ENCODE measurements at regions not wholly inside any gene's neighbourhood (a gene's known extent, or its start where the extent isn't known, plus 50 kb on each side); places are given as distances from the start of the nearest gene placed in this dataset.

DNA sequence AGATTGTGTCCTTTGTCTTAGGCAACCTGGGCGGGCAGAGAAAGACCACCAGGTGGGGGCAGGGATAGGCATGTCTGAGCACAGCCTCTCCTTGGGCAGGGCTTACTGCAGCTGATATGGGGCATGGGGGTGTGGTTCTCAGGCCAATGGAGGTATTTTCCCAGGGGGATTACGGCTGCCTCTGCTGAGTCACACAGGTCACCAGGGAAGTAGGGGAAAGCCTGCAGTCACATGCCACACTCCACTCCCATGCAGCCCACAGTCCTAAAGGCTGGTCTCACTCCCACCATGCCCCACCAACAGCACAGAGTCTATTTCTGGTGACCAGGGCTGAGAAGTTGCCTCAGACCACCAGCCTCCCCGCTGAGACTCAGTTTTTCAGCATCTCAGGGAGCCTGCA lies 466.4 kb downstream of the DIPK2A start:
- in situ Hi-C loops (cut with HindIII; ENCODE audit: low pct_unique_long_range_greater_than_20kb, low sequenced_read_pairs), result no loop called here
- DNase-seq (ENCODE audit: low read depth in 1 of 2, low spot score in 1 of 2), result no peak
- TF ChIP-seq JUND (IDR thresholded peaks at IDR 0.05; ENCODE audit: low read depth), result no peak

DNA sequence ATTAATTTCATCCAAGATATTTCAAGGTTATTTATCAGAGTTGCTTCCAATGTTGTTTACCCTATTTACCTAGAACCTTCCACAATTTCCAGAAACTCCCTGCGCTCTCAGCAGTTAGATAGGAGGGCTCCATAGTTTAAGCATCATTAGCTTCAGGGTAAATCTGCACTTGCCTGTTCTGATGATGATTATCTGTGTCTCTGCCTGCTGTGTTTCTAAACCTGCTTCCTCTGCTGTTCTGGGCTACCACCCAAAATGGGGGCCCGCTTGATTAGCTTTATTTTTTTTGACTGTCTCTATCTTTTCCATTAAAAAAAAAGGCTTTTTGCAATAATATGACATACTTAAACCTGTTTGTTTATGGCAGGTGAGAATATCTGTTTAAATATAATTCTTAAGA lies 472.4 kb downstream of the DIPK2A start:
- no peak for DNase-seq (ENCODE audit: low read depth in 1 of 2, low spot score in 1 of 2)
- in situ Hi-C loops (cut with HindIII; ENCODE audit: low pct_unique_long_range_greater_than_20kb, low sequenced_read_pairs), result no loop called here
- TF ChIP-seq JUND (IDR thresholded peaks at IDR 0.05; ENCODE audit: low read depth), result no peak

- DNase-seq (ENCODE audit: low read depth in 1 of 2, low spot score in 1 of 2), result no peak
- in situ Hi-C loops (cut with HindIII; ENCODE audit: low pct_unique_long_range_greater_than_20kb, low sequenced_read_pairs), result no loop called here
- no peak for TF ChIP-seq JUND (IDR thresholded peaks at IDR 0.05; ENCODE audit: low read depth)
Measured at GRCh38 chr3:144444546-144444945, 472.9 kb downstream of the DIPK2A start.

DNA sequence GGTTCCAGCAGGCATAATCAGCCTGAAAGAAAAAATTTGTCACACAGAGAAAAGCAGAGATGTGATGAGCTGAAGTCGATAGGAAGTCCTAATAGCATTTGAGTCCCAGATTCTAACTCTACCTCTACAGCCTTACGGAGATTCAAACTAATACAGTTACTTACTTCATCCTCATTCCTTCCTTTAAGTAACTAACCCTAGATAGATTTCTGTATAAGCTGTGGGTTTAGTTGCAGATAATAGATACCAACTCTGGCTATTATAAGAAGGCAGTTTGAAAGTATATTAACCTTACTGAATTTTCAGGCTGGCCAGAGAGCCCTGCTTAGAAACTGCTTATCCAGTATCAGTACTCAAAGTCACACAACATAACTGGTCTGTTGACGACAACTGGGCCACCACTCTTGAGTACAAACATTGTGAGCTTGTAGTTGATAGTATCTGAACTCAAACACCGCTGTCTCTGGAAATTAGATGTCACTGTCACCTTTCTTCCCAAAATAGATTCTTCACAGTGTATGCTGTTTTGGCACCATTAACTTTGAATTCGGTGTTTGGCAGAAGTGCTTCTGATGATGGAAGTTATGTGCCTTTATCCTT lies 484.3 kb downstream of the DIPK2A start:
- in situ Hi-C loops (cut with HindIII; ENCODE audit: low pct_unique_long_range_greater_than_20kb, low sequenced_read_pairs), result no loop called here
- DNase-seq (ENCODE audit: low read depth in 1 of 2, low spot score in 1 of 2), result peak in 1 of 2 experiments; percentile 56
- no peak for TF ChIP-seq JUND (IDR thresholded peaks at IDR 0.05; ENCODE audit: low read depth)

DNA sequence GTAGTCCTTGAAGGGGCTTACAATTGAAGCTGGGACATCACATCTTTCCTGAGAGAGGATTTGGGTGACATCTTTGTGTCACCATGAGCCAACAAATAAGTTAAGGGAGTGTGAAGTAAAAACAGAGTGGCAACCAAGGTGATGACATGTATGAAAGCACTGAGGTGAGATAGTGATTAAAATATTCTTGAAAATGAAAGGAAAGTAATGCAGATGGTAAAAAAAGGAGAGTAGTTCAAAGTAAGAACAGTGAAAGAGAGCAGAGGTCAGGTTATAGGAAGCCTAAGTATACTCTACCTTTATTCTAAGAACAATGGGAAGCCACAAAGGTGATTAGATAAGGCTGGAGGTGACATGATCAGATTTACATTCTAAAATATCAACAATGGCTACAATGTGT lies 486.1 kb downstream of the DIPK2A start:
- in situ Hi-C loops (cut with HindIII; ENCODE audit: low pct_unique_long_range_greater_than_20kb, low sequenced_read_pairs), result no loop called here
- DNase-seq (ENCODE audit: low read depth in 1 of 2, low spot score in 1 of 2), result no peak
- TF ChIP-seq JUND (IDR thresholded peaks at IDR 0.05; ENCODE audit: low read depth), result no peak

- no peak for TF ChIP-seq JUND (IDR thresholded peaks at IDR 0.05; ENCODE audit: low read depth)
- no peak for DNase-seq (ENCODE audit: low read depth in 1 of 2, low spot score in 1 of 2)
- in situ Hi-C loops (cut with HindIII; ENCODE audit: low pct_unique_long_range_greater_than_20kb, low sequenced_read_pairs), result no loop called here
Measured at GRCh38 chr3:144458283-144458682, 486.7 kb downstream of the DIPK2A start.

DNA sequence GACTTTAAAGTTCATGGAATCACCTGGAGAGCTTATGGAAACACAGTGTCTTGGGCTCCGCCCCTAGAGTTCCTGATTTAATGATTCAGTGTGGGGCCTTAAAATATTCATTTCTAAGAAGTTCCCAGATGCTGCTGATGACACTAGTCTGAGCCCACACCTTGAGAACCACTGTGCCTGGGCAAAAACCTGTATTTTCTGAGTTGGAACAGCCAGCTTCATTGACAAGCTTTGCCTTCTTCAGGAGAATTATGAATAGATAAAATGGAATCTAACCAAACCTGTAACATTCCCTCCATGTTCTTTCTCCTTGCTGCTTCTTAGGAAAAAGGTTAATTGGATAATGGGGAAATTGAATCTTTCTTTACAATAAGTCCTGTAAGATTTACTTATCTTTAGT lies 490.7 kb downstream of the DIPK2A start:
- no peak for DNase-seq (ENCODE audit: low read depth in 1 of 2, low spot score in 1 of 2)
- no peak for TF ChIP-seq JUND (IDR thresholded peaks at IDR 0.05; ENCODE audit: low read depth)
- in situ Hi-C loops (cut with HindIII; ENCODE audit: low pct_unique_long_range_greater_than_20kb, low sequenced_read_pairs), result no loop called here

GRCh38 chr3:144463911-144464310 lies 492.3 kb downstream of the DIPK2A start:
- no peak for TF ChIP-seq JUND (IDR thresholded peaks at IDR 0.05; ENCODE audit: low read depth)
- in situ Hi-C loops (cut with HindIII; ENCODE audit: low pct_unique_long_range_greater_than_20kb, low sequenced_read_pairs), result no loop called here
- no peak for DNase-seq (ENCODE audit: low read depth in 1 of 2, low spot score in 1 of 2)

DNA sequence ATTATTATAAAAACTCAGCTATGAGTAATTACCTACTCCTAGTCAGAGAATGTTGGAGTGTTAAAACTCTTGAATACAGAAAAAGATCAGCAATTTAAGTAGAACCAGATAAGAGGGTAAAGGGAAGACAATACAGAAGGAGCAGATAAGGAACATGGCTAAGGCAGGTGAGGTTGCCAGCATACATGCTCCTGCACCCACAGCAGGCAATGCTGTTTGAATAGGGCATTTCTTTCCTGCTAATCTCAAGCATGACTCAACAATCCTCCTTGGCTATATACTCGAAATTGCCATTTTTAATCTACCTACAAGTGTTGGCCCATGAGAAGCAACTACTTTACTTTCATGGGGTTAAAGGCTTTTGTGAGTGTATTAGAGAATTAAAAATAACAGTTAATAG lies 494.5 kb downstream of the DIPK2A start:
- TF ChIP-seq JUND (IDR thresholded peaks at IDR 0.05; ENCODE audit: low read depth), result no peak
- no peak for DNase-seq (ENCODE audit: low read depth in 1 of 2, low spot score in 1 of 2)
- in situ Hi-C loops (cut with HindIII; ENCODE audit: low pct_unique_long_range_greater_than_20kb, low sequenced_read_pairs), result no loop called here

DNA sequence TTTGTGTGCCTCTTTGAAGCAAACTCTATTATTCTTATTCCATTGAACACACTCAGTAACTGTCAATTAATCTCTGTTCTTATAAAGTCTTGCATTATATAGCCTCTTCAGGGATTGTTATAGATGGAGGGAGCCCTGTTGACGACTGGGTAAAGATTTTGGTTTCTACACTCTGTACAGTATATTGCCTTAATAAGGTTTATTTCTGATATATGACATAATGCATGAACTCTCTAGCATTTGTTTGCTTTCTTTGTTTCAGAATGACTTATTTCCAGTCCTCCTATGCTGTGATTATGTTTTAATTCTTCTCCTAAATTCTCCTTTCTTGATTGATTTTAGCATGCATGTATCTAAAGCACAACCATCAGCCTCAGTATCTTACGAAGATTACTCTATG lies 494.9 kb downstream of the DIPK2A start:
- no peak for TF ChIP-seq JUND (IDR thresholded peaks at IDR 0.05; ENCODE audit: low read depth)

DNA sequence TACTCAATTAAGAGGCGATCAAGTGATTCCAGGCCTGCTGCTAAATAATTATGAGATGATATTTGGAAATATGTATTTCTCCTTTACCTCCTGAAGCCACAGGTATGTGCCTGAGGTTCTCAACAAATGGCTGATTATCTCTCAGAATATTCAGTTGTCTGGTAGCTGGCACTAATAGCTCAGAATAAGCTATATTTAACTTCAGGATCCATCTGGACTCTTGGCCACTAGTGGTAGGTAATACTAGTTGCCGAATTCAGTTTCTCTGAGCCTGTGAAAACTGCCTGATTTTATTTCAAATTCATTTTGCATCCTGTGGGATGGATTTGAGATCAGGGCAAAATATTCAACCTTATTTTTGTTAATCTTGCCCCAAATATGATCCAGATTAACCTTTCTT lies 499.0 kb downstream of the DIPK2A start:
- no peak for DNase-seq (ENCODE audit: low read depth in 1 of 2, low spot score in 1 of 2)
- in situ Hi-C loops (cut with HindIII; ENCODE audit: low pct_unique_long_range_greater_than_20kb, low sequenced_read_pairs), result no loop called here
- no peak for TF ChIP-seq JUND (IDR thresholded peaks at IDR 0.05; ENCODE audit: low read depth)

More for the DNA sequence above, 494.9 kb downstream of the DIPK2A start:
- in situ Hi-C loops (cut with HindIII; ENCODE audit: low pct_unique_long_range_greater_than_20kb, low sequenced_read_pairs), result no loop called here
- DNase-seq (ENCODE audit: low read depth in 1 of 2, low spot score in 1 of 2), result no peak

- TF ChIP-seq JUND (IDR thresholded peaks at IDR 0.05; ENCODE audit: low read depth), result no peak
- in situ Hi-C loops (cut with HindIII; ENCODE audit: low pct_unique_long_range_greater_than_20kb, low sequenced_read_pairs), result no loop called here
- DNase-seq (ENCODE audit: low read depth in 1 of 2, low spot score in 1 of 2), result no peak
Measured at GRCh38 chr3:144477593-144477992, 506.0 kb downstream of the DIPK2A start.

DNA sequence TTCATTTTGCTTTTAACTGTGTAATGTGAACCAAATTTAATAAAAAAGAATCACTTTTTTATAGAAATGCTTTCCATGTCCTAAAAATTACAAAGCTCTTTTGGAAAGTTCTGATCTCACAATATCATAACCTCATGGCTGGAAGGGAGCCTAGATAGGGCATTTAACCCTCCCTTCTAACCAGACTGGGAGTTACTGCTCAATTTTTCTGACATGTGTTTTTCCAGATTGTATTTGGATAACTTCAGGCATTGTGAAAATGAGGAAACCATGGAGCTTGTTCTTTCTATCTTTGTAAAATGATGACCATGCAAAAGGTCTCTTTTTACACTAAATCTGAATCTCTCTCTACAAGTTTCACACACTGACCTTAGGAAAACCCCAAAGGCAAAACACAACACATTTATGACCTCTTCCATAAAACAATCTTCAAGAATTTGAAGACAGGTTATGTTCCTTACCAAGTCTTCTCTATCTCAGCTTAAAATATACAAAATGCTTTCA lies 508.8 kb downstream of the DIPK2A start:
- in situ Hi-C loops (cut with HindIII; ENCODE audit: low pct_unique_long_range_greater_than_20kb, low sequenced_read_pairs), result no loop called here
- no peak for TF ChIP-seq JUND (IDR thresholded peaks at IDR 0.05; ENCODE audit: low read depth)

DNA sequence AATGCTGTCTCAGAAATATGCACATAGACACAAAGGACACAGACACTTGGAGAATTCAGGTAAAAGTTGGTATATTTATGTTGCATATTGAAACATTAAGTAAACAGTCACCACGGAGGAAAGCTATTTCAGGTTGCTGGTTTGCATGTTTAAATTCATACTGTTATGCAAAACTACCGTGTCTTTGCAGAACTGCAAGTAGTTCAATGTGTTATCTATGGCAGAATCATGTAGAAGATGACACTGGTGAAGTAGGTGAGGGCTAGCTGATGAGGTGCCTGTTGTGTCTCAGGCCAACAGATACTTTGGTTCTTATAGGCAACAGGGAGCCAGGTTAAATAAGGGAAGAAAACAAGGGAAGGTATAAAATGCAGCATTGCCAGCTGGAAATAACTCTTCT lies 511.3 kb downstream of the DIPK2A start:
- no peak for TF ChIP-seq JUND (IDR thresholded peaks at IDR 0.05; ENCODE audit: low read depth)
- in situ Hi-C loops (cut with HindIII; ENCODE audit: low pct_unique_long_range_greater_than_20kb, low sequenced_read_pairs), result no loop called here

More for the DNA sequence above, 508.8 kb downstream of the DIPK2A start:
- no peak for DNase-seq (ENCODE audit: low read depth in 1 of 2, low spot score in 1 of 2)

More for the DNA sequence above, 511.3 kb downstream of the DIPK2A start:
- no peak for DNase-seq (ENCODE audit: low read depth in 1 of 2, low spot score in 1 of 2)
